IPS-20b (cell line): ENCODE measurements at regions not wholly inside any gene's neighbourhood (a gene's known extent, or its start where the extent isn't known, plus 50 kb on each side); places are given as distances from the start of the nearest gene placed in this dataset.

Experiments
- H3K27ac ChIP-seq: one replicate; pipeline ENCODE4 v1.5.1; 2013; ENCODE audit warnings: low read length
- H3K27me3 ChIP-seq: 2 replicates; pipeline ENCODE4 v1.6.1; 2013; ENCODE audit warnings: mild to moderate bottlenecking, low read length, inconsistent platforms; ENCODE audit not compliant: insufficient read depth
- H3K36me3 ChIP-seq: 2 replicates; pipeline ENCODE4 v1.6.1; 2013; ENCODE audit warnings: low read depth, mild to moderate bottlenecking, inconsistent platforms, low read length, moderate library complexity; ENCODE audit not compliant: insufficient read depth
- H3K4me1 ChIP-seq: 2 replicates; pipeline ENCODE4 v1.6.1; 2013; ENCODE audit warnings: mild to moderate bottlenecking, control low read depth, inconsistent platforms, low read length, moderate library complexity; ENCODE audit not compliant: insufficient read depth
- H3K4me3 ChIP-seq: 2 replicates; pipeline ENCODE4 v1.5.1; 2013; ENCODE audit warnings: mild to moderate bottlenecking, low read length, inconsistent platforms
- H3K9ac ChIP-seq: 2 replicates; pipeline ENCODE4 v1.6.1; 2013; ENCODE audit warnings: low read depth, mild to moderate bottlenecking, inconsistent platforms, low read length, moderate library complexity
- H3K9me3 ChIP-seq: 2 replicates; pipeline ENCODE4 v1.6.1; 2013; ENCODE audit warnings: mild to moderate bottlenecking, low read depth, low read length, inconsistent platforms; ENCODE audit not compliant: insufficient read depth

GRCh38 chr11:80204021-80204420, 763.2 kb upstream of the TENM4 start:
- Histone ChIP-seq H3K36me3 (no peaks in the 10 kb centered on the region), H3K9ac (no peak overlapping the region), H3K4me1 (no peaks in the 10 kb centered on the region), H3K4me3 (no peak overlapping the region), H3K27me3 (no peaks in the 10 kb centered on the region), H3K27ac (no peak overlapping the region), H3K9me3 (no peaks in the 10 kb centered on the region)

GRCh38 chr11:80196932-80197554, 756.2 kb upstream of the TENM4 start:
- H3K9me3 ChIP-seq: no peaks in the 10 kb centered on the region; the same call in 1 of the 2 replicates
- H3K9ac ChIP-seq: no peak overlapping the region
- H3K27me3 ChIP-seq: no peaks in the 10 kb centered on the region
- H3K4me1 ChIP-seq: peaks cover 8% of the 10 kb centered on the region; the same call in 1 of the 2 replicates
- H3K4me3 ChIP-seq: no peak overlapping the region
- H3K27ac ChIP-seq: no peak overlapping the region
- no peaks in the 10 kb centered on the region for H3K36me3 ChIP-seq

GRCh38 chr11:80196041-80196440, 755.2 kb upstream of the TENM4 start:
- Histone ChIP-seq H3K9ac (no peak overlapping the region), H3K4me3 (no peak overlapping the region), H3K27me3 (no peaks in the 10 kb centered on the region), H3K27ac (no peak overlapping the region), H3K4me1 (peaks cover 8% of the 10 kb centered on the region; the same call in 1 of the 2 replicates), H3K36me3 (no peaks in the 10 kb centered on the region), H3K9me3 (no peaks in the 10 kb centered on the region; the same call in 1 of the 2 replicates)

GRCh38 chr11:80194625-80195024, 753.8 kb upstream of the TENM4 start:
- Histone ChIP-seq H3K9me3 (no peaks in the 10 kb centered on the region; the same call in 1 of the 2 replicates), H3K27ac (no peak overlapping the region), H3K9ac (no peak overlapping the region), H3K27me3 (no peaks in the 10 kb centered on the region), H3K4me3 (no peak overlapping the region), H3K36me3 (no peaks in the 10 kb centered on the region), H3K4me1 (peaks cover 10% of the 10 kb centered on the region)

- H3K4me1 ChIP-seq: peaks cover 14% of the 10 kb centered on the region
- no peak overlapping the region for H3K27ac ChIP-seq
Measured at GRCh38 chr11:80194016-80194415, 753.2 kb upstream of the TENM4 start.

GRCh38 chr11:80188076-80188627, 747.3 kb upstream of the TENM4 start:
- Histone ChIP-seq H3K9ac (no peak overlapping the region), H3K27ac (no peak overlapping the region), H3K9me3 (no peaks in the 10 kb centered on the region), H3K36me3 (no peaks in the 10 kb centered on the region), H3K4me1 (peaks cover 6% of the 10 kb centered on the region), H3K27me3 (no peaks in the 10 kb centered on the region), H3K4me3 (no peak overlapping the region)

More at GRCh38 chr11:80194016-80194415, 753.2 kb upstream of the TENM4 start:
- H3K27me3 ChIP-seq: no peaks in the 10 kb centered on the region
- H3K36me3 ChIP-seq: no peaks in the 10 kb centered on the region
- H3K9me3 ChIP-seq: no peaks in the 10 kb centered on the region; the same call in 1 of the 2 replicates
- no peak overlapping the region for H3K4me3 ChIP-seq
- H3K9ac ChIP-seq: no peak overlapping the region

GRCh38 chr11:80186692-80187091, 745.9 kb upstream of the TENM4 start:
- H3K4me3 ChIP-seq: no peak overlapping the region
- H3K9ac ChIP-seq: no peak overlapping the region
- H3K27ac ChIP-seq: no peak overlapping the region
- H3K4me1 ChIP-seq: peaks cover 6% of the 10 kb centered on the region
- no peaks in the 10 kb centered on the region for H3K36me3 ChIP-seq
- no peaks in the 10 kb centered on the region for H3K27me3 ChIP-seq
- no peaks in the 10 kb centered on the region for H3K9me3 ChIP-seq

- no peaks in the 10 kb centered on the region for H3K36me3 ChIP-seq
- H3K4me1 ChIP-seq: no peaks in the 10 kb centered on the region
- H3K27me3 ChIP-seq: no peaks in the 10 kb centered on the region
- no peak overlapping the region for H3K9ac ChIP-seq
- no peak overlapping the region for H3K4me3 ChIP-seq
- H3K27ac ChIP-seq: no peak overlapping the region
- no peaks in the 10 kb centered on the region for H3K9me3 ChIP-seq
Measured at GRCh38 chr11:80182901-80183300, 742.1 kb upstream of the TENM4 start.

- peaks cover 8% of the 10 kb centered on the region for H3K4me1 ChIP-seq
Measured at GRCh38 chr11:80173371-80174136, 732.7 kb upstream of the TENM4 start.

GRCh38 chr11:80168796-80169195, 728.0 kb upstream of the TENM4 start:
- no peaks in the 10 kb centered on the region for H3K27me3 ChIP-seq
- H3K4me3 ChIP-seq: no peak overlapping the region
- peaks cover 11% of the 10 kb centered on the region for H3K4me1 ChIP-seq
- no peaks in the 10 kb centered on the region for H3K36me3 ChIP-seq
- no peak overlapping the region for H3K27ac ChIP-seq
- H3K9ac ChIP-seq: no peak overlapping the region
- H3K9me3 ChIP-seq: no peaks in the 10 kb centered on the region

More at GRCh38 chr11:80173371-80174136, 732.7 kb upstream of the TENM4 start:
- no peaks in the 10 kb centered on the region for H3K27me3 ChIP-seq
- H3K9me3 ChIP-seq: no peaks in the 10 kb centered on the region
- no peaks in the 10 kb centered on the region for H3K36me3 ChIP-seq
- H3K9ac ChIP-seq: no peak overlapping the region; the same call in 1 of the 2 replicates
- H3K27ac ChIP-seq: no peak overlapping the region
- no peak overlapping the region for H3K4me3 ChIP-seq

- peaks cover 8% of the 10 kb centered on the region; the same call in 1 of the 2 replicates for H3K4me1 ChIP-seq
- no peaks in the 10 kb centered on the region for H3K9me3 ChIP-seq
- H3K36me3 ChIP-seq: no peaks in the 10 kb centered on the region
- H3K27me3 ChIP-seq: no peaks in the 10 kb centered on the region
- H3K27ac ChIP-seq: no peak overlapping the region
- no peak overlapping the region for H3K9ac ChIP-seq
- H3K4me3 ChIP-seq: no peak overlapping the region
Measured at GRCh38 chr11:80167766-80168165, 726.9 kb upstream of the TENM4 start.

- Histone ChIP-seq H3K4me1 (peaks cover 8% of the 10 kb centered on the region; the same call in 1 of the 2 replicates), H3K27ac (no peak overlapping the region), H3K9ac (no peak overlapping the region), H3K27me3 (no peaks in the 10 kb centered on the region), H3K36me3 (no peaks in the 10 kb centered on the region), H3K4me3 (no peak overlapping the region), H3K9me3 (no peaks in the 10 kb centered on the region)
Measured at GRCh38 chr11:80165744-80166143, 724.9 kb upstream of the TENM4 start.
